LNCAP (cell line): ENCODE measurements at regions not wholly inside any gene's neighbourhood (a gene's known extent, or its start where the extent isn't known, plus 50 kb on each side); places are given as distances from the start of the nearest gene placed in this dataset.

Experiments
- CTCF ChIP-seq: fragments of 450-650 bp; IDR thresholded peaks from 2 replicates; pipeline ENCODE4 v1.5.1; 2017; ENCODE audit warnings: mild to moderate bottlenecking

GRCh38 chr6:4571011-4571410 is 205.2 kb upstream of the CDYL start:
- TF ChIP-seq CTCF, result no peak

GRCh38 chr6:4568138-4568537 is 208.1 kb upstream of the CDYL start:
- TF ChIP-seq CTCF, result no peak

- no peak for TF ChIP-seq CTCF
Observed at GRCh38 chr6:4567141-4567540, 209.1 kb upstream of the CDYL start.

GRCh38 chr6:4565301-4566250 is 210.6 kb upstream of the CDYL start:
- TF ChIP-seq CTCF, result no peak

GRCh38 chr6:4564801-4565271 is 211.4 kb upstream of the CDYL start:
- no peak for TF ChIP-seq CTCF

GRCh38 chr6:4563877-4564276 is 212.3 kb upstream of the CDYL start:
- TF ChIP-seq CTCF, result no peak

- TF ChIP-seq CTCF, result no peak
Observed at GRCh38 chr6:4563156-4563555, 213.0 kb upstream of the CDYL start.
